Heart left ventricle (tissue), 16 donors: ENCODE measurements at regions not wholly inside any gene's neighbourhood (a gene's known extent, or its start where the extent isn't known, plus 50 kb on each side); places are given as distances from the start of the nearest gene placed in this dataset.

ENCODE experiments used
- ATAC-seq, 4 donors: fragments of 200-7000 bp; cut with Tn5 transposase; one replicate each; pipeline ENCODE4 v1.9.1; 2020 to 2022; ENCODE audit warnings: moderate library complexity in 4 of 4, mild to moderate bottlenecking in 3 of 4, moderate number of reproducible peaks in 1 of 4
- DNase-seq, 5 donors: peaks; one replicate each; pipeline ENCODE4 v3.0.0-alpha.2; 2020
- H3K27ac ChIP-seq, 12 donors: fragments of 200-600 bp; sonication (generic) in 4 of 12; one replicate each; pipeline versions ENCODE4 v1.5.0 to v1.8.0; 2016 to 2022; ENCODE audit warnings: mild to moderate bottlenecking in 2 of 12
- H3K27me3 ChIP-seq, 9 donors: fragments of 200-600 bp; sonication (generic) in 2 of 9; one replicate each; pipeline versions ENCODE4 v1.5.1 to v1.8.0; 2016 to 2022; ENCODE audit warnings: mild to moderate bottlenecking in 3 of 9
- H3K36me3 ChIP-seq, 9 donors: fragments of 200-600 bp; sonication (generic) in 2 of 9; one replicate each; pipeline versions ENCODE4 v1.5.0 to v1.8.0; 2018 to 2022; ENCODE audit warnings: mild to moderate bottlenecking in 2 of 9
- H3K4me1 ChIP-seq, 12 donors: fragments of 200-600 bp; sonication (generic) in 4 of 12; one replicate each; pipeline versions ENCODE4 v1.5.0 to v1.8.0; 2016 to 2022; ENCODE audit warnings: mild to moderate bottlenecking in 3 of 12
- H3K4me3 ChIP-seq, 12 donors: fragments of 200-600 bp; sonication (generic) in 4 of 12; one replicate each; pipeline versions ENCODE4 v1.5.0 to v1.8.0; 2017 to 2022; ENCODE audit warnings: mild to moderate bottlenecking in 9 of 12, moderate library complexity in 4 of 12
- H3K9me3 ChIP-seq, 12 donors: fragments of 200-600 bp; sonication (generic) in 4 of 12; one replicate each; pipeline versions ENCODE4 v1.5.0 to v1.8.0; 2016 to 2022; ENCODE audit warnings: mild to moderate bottlenecking in 1 of 12
- CTCF ChIP-seq, 12 donors: fragments of 200-600 bp; sonication (generic) in 4 of 12; IDR thresholded peaks; one replicate each; pipeline versions ENCODE4 v1.5.0 to v1.8.0; 2018 to 2022; ENCODE audit warnings: antibody characterized with exemption in 12 of 12, mild to moderate bottlenecking in 5 of 12
- POLR2A ChIP-seq, 2 donors: fragments of 450-650 bp; IDR thresholded peaks; one replicate each; pipeline ENCODE4 v1.6.1; 2017; ENCODE audit warnings: antibody characterized with exemption in 2 of 2, mild to moderate bottlenecking in 2 of 2, moderate library complexity in 2 of 2
- WGBS, 4 donors: extraction: QIAGEN DNeasy Blood & Tissue Kit in 2 of 4; methylation state at CpG; one replicate each; pipeline versions ENCODE4 v1.1.5 to v1.1.7; 2013 to 2018; 5-methylcytosine and 5-hydroxymethylcytosine counted together
- intact Hi-C, 10 donors: fragments of 100-400 bp; cut with DNase I; formaldehyde crosslinking; loops; one replicate each; pipeline versions ENCODE4 v1.11.1 to v1.14.2; 2022
- donor health status: ischemic (EF 13 %, LVEDD 7.1; RV severe dilation, severe dysfunction).
- donor health status: healthy with polysubstance abuse.
- donor health status: DM: no; HTN: yes; CAD: no.
- donor health status: DM: no; HTN: no; CAD: no.
- donor health status: ischemic (EF 25% LVEDD 6.9; RV normal size, moderate dysfunction).
- donor health status: ischemic (EF 25% LVEDD 5.7; RV mildly dilated, moderate dysfunction).
- donor health status: healthy.
- donor health status: DM: yes; HTN: yes; CAD: no.
- donor health status: ischemic (EF 35%, LVEDD 5.7; RV mildly dilated, moderate dysfunction).
- donor health status: nonischemic (EF 11% LVEDD 7.7; RV severe dilation, severe dysfunction).
- donor health status: DM: yes; HTN: yes; CAD: no.
- donor health status: PGD.
- donor health status: ischemic (EF 29% LVEDD 5.4; RV normal size, mild dysfunction).
- donor health status: nonischemic (EF 23%, LVEDD 6.1; RV moderate dilation, normal function).

- H3K4me1 ChIP-seq = no peaks in the 10 kb centered on the region
- H3K36me3 ChIP-seq = no peaks in the 10 kb centered on the region
Measured at GRCh38 chr12:69000540-69001243, 67.7 kb upstream of the CPM start.

GRCh38 chr12:69001251-69001650 lies 68.3 kb upstream of the CPM start:
- no peak for DNase-seq
- Histone ChIP-seq H3K9me3 (peaks cover 0 to 13% (median 2%) of the 10 kb centered on the region in 12 donors), H3K4me1 (peaks cover 0 to 3% (median 0%) of the 10 kb centered on the region in 12 donors), H3K4me3 (no peak overlapping the region), H3K27me3 (peaks cover 0 to 8% (median 0%) of the 10 kb centered on the region in 9 donors), H3K36me3 (no peaks in the 10 kb centered on the region), H3K27ac (no peak overlapping the region)
- no peak for ATAC-seq
- no peak for TF ChIP-seq CTCF (IDR thresholded peaks at IDR 0.05)
- TF ChIP-seq POLR2A (IDR thresholded peaks at IDR 0.05) = no peak
- intact Hi-C loops = no loop called here
- whole genome bisulfite sequencing, 4 donors = 89 to 94% (median 93%) methylated on average over 3 of the region's 3 CpGs

More at GRCh38 chr12:69000540-69001243, 67.7 kb upstream of the CPM start:
- TF ChIP-seq CTCF (IDR thresholded peaks at IDR 0.05) (no peak), POLR2A (IDR thresholded peaks at IDR 0.05) (no peak)
- no peak overlapping the region for H3K4me3 ChIP-seq
- intact Hi-C loops = no loop called here
- peaks cover 0 to 13% (median 2%) of the 10 kb centered on the region in 12 donors for H3K9me3 ChIP-seq
- no peak overlapping the region for H3K27ac ChIP-seq
- ATAC-seq (no peak), DNase-seq (no peak)
- peaks cover 0 to 4% (median 0%) of the 10 kb centered on the region in 9 donors for H3K27me3 ChIP-seq
- WGBS, 4 donors = 42 to 53% (median 46%) methylated on average over 2 of the region's 2 CpGs

- DNase-seq (no peak), ATAC-seq (no peak)
- no peak overlapping the region for H3K27ac ChIP-seq
- intact Hi-C loops = no loop called here
- WGBS, 4 donors = 66 to 75% (median 73%) methylated on average over 4 of the region's 4 CpGs
- H3K27me3 ChIP-seq = peaks cover 0 to 8% (median 0%) of the 10 kb centered on the region in 9 donors
- peaks cover 0 to 20% (median 1%) of the 10 kb centered on the region in 12 donors for H3K4me1 ChIP-seq
- H3K36me3 ChIP-seq = no peaks in the 10 kb centered on the region
- H3K9me3 ChIP-seq = peaks cover 0 to 10% (median 0%) of the 10 kb centered on the region in 12 donors
- TF ChIP-seq POLR2A (IDR thresholded peaks at IDR 0.05) (no peak), CTCF (IDR thresholded peaks at IDR 0.05) (no peak)
- no peak overlapping the region for H3K4me3 ChIP-seq
Measured at GRCh38 chr12:69002969-69003368, 70.0 kb upstream of the CPM start.

- H3K36me3 ChIP-seq = no peaks in the 10 kb centered on the region
- H3K4me1 ChIP-seq = peaks cover 0 to 30% (median 1%) of the 10 kb centered on the region in 12 donors
- no peak for TF ChIP-seq CTCF (IDR thresholded peaks at IDR 0.05)
- ATAC-seq (no peak), DNase-seq (no peak)
- peaks cover 0 to 8% (median 0%) of the 10 kb centered on the region in 9 donors for H3K27me3 ChIP-seq
- intact Hi-C loops = no loop called here
- WGBS, 4 donors = 88 to 97% (median 91%) methylated on average over 2 of the region's 2 CpGs
- H3K9me3 ChIP-seq = peaks cover 0 to 9% (median 0%) of the 10 kb centered on the region in 12 donors
- no peak overlapping the region for H3K4me3 ChIP-seq
- no peak overlapping the region for H3K27ac ChIP-seq
Measured at GRCh38 chr12:69003991-69004390, 71.0 kb upstream of the CPM start.
